K562 (cell line): ENCODE measurements at regions not wholly inside any gene's neighbourhood (a gene's known extent, or its start where the extent isn't known, plus 50 kb on each side); places are given as distances from the start of the nearest gene placed in this dataset.

Experiments
- ATAC-seq: fragments of 200-7000 bp; cut with Tn5 transposase; 3 replicates; pipeline ENCODE4 v1.9.1; 2020; ENCODE audit warnings: moderate library complexity
- BruUV-seq: library from RNA; stranded (reverse); fragments of 400-500 nt; replicated peaks from 2 replicates; lab custom pipeline; 2021; lab: Mats Ljungman, UMichigan
- CTCF ChIA-PET: fragments of 300-600 bp; formaldehyde crosslinking; extraction: SDS; loops from one replicate; lab custom pipeline; 2021; ENCODE audit warnings: low intra/inter-chr PET ratio; lab: Yijun Ruan, JAX
- POLR2A ChIA-PET: fragments of 300-600, 350-650 bp; sonication (Branson Sonifier 250); formaldehyde crosslinking; extraction: SDS; loops from one replicate; lab custom pipeline; 2021; ENCODE audit warnings: antibody characterized with exemption, inconsistent platforms; lab: Yijun Ruan, JAX
- DNase-seq, 4 experiments: peaks; one replicate each; pipeline versions ENCODE4 v3.0.0 to v3.0.0-alpha.2; 2011 to 2018; ENCODE audit warnings: low spot score in 3 of 4, mixed read lengths in 3 of 4; ENCODE audit errors: extremely low read depth in 1 of 4
- FAIRE-seq: peaks from 2 replicates; lab custom pipeline; 2011; peaks lifted over from hg19 to GRCh38; lab: Jason Lieb, UNC
- H2AFZ ChIP-seq: 2 replicates; pipeline ENCODE4 v1.6.0; 2011; ENCODE audit warnings: low read depth, low read length, control low read depth, inconsistent platforms
- H3K27ac ChIP-seq: fragments of 200-600 bp; 3 replicates; pipeline ENCODE4 v1.8.0; 2011; ENCODE audit warnings: low read depth, mild to moderate bottlenecking, control low read depth, inconsistent platforms, low read length, moderate library complexity, mixed read lengths; ENCODE audit errors: extremely low read depth
- H3K27me3 ChIP-seq, 2 experiments: fragments of 300-600 bp in 1 of 2; 2 replicates in 1 of 2; 3 replicates in 1 of 2; pipeline versions ENCODE4 v1.6.0 to v1.8.0; 2011; ENCODE audit warnings: inconsistent platforms in 2 of 2, low read length in 2 of 2, mild to moderate bottlenecking in 1 of 2, mixed read lengths in 1 of 2, moderate library complexity in 1 of 2; ENCODE audit not compliant: control insufficient read depth in 2 of 2, insufficient read depth in 2 of 2
- H3K36me3 ChIP-seq: fragments of 300-600 bp; 3 replicates; pipeline ENCODE4 v1.8.0; 2011; ENCODE audit warnings: mild to moderate bottlenecking, low read length, inconsistent platforms; ENCODE audit not compliant: control insufficient read depth, insufficient read depth
- H3K4me1 ChIP-seq, 2 experiments: fragments of 200-600 bp in 1 of 2; replicated peaks in 1 of 2; 2 replicates in 1 of 2; 3 replicates in 1 of 2; pipeline versions ENCODE4 v1.5.1 to v1.8.0; 2011; ENCODE audit warnings: inconsistent platforms in 2 of 2, low read length in 2 of 2, mild to moderate bottlenecking in 1 of 2, mixed read lengths in 1 of 2, moderate library complexity in 1 of 2; ENCODE audit not compliant: control insufficient read depth in 2 of 2, insufficient read depth in 2 of 2
- H3K4me2 ChIP-seq: 2 replicates; pipeline ENCODE4 v1.6.1; 2011; ENCODE audit warnings: low read length, control low read depth, inconsistent platforms, mixed read lengths; ENCODE audit not compliant: insufficient read depth
- H3K4me3 ChIP-seq: fragments of 200-600 bp; sonication (generic), shearing (Covaris generic); 2 replicates; pipeline ENCODE4 v1.5.1; 2016; ENCODE audit warnings: control low read depth, inconsistent platforms
- H3K79me2 ChIP-seq: fragments of 200-600 bp; 3 replicates; pipeline ENCODE4 v1.8.0; 2011; ENCODE audit warnings: low read length, inconsistent platforms; ENCODE audit not compliant: control insufficient read depth, insufficient read depth
- H3K9ac ChIP-seq, 2 experiments: 2 replicates each; pipeline versions ENCODE4 v1.6.0 to v1.6.1; 2011; ENCODE audit warnings: low read depth in 2 of 2, low read length in 2 of 2, control low read depth in 1 of 2, inconsistent platforms in 1 of 2, mild to moderate bottlenecking in 1 of 2, mixed read lengths in 1 of 2; ENCODE audit not compliant: insufficient read depth in 1 of 2
- H3K9me1 ChIP-seq: one replicate; pipeline ENCODE4 v1.6.0; 2011; ENCODE audit warnings: inconsistent platforms, mild to moderate bottlenecking, low read length, moderate library complexity; ENCODE audit not compliant: control insufficient read depth, insufficient read depth
- H3K9me3 ChIP-seq: replicated peaks from 2 replicates; pipeline ENCODE4 v1.5.1; 2011; ENCODE audit warnings: low read depth, low read length, inconsistent platforms; ENCODE audit not compliant: control insufficient read depth, insufficient read depth
- H4K20me1 ChIP-seq: replicated peaks from 2 replicates; pipeline ENCODE4 v1.6.1; 2011; ENCODE audit warnings: low read length, inconsistent platforms, mixed read lengths; ENCODE audit not compliant: control insufficient read depth, insufficient read depth
- CXXC5 ChIP-seq: fragments of 250-450 bp; sonication (Bioruptor Pico); IDR thresholded peaks from 2 replicates; pipeline ENCODE4 v1.8.0; 2022; ENCODE audit warnings: inconsistent platforms, mild to moderate bottlenecking, moderate library complexity
- HMGXB4 ChIP-seq: sonication (generic); formaldehyde crosslinking; IDR thresholded peaks from 2 replicates; pipeline ENCODE4 v1.8.1; 2023; ENCODE audit warnings: mild to moderate bottlenecking, missing genetic modification reagents
- PML ChIP-seq: IDR thresholded peaks from 2 replicates; pipeline ENCODE4 v1.6.1; 2012; ENCODE audit warnings: low read length, inconsistent platforms
- PRPF4 ChIP-seq: fragments of 200-400 bp; formaldehyde crosslinking; IDR thresholded peaks from one replicate; pipeline ENCODE4 v1.6.1; 2017; ENCODE audit warnings: low read length, low read depth, mild to moderate bottlenecking; ENCODE audit not compliant: insufficient read depth, poor library complexity, severe bottlenecking
- SMAD3 ChIP-seq: fragments of 450-650 bp; formaldehyde crosslinking; conservative IDR thresholded peaks from 2 replicates; pipeline ENCODE4 v1.4.0; 2020; ENCODE audit warnings: mild to moderate bottlenecking
- ZNF121 ChIP-seq: sonication (generic); formaldehyde crosslinking; conservative IDR thresholded peaks from 2 replicates; pipeline ENCODE4 v1.8.0; 2022; ENCODE audit warnings: missing genetic modification reagents
- ZNF512 ChIP-seq: IDR thresholded peaks from 2 replicates; pipeline ENCODE4 v1.6.1; 2016; ENCODE audit warnings: missing genetic modification characterization, missing compliant biosample characterization
- ZNF785 ChIP-seq: fragments of 250-450 bp; sonication (Bioruptor Pico); IDR thresholded peaks from 2 replicates; pipeline ENCODE4 v1.4.0; 2020; ENCODE audit warnings: mild to moderate bottlenecking
- WGBS: fragments of 100-300 bp; shearing (Covaris generic); methylation state at CpG from one replicate; pipeline ENCODE4 v1.1.6; 2016; ENCODE audit warnings: low coverage, mixed read lengths; ENCODE audit not compliant: insufficient coverage; ENCODE audit errors: missing lambda C conversion rate; 5-methylcytosine and 5-hydroxymethylcytosine counted together
- in situ Hi-C: fragments of 300-500 bp; cut with MboI; formaldehyde crosslinking; loops from 4 replicates; pipeline ENCODE4 v1.15.0; 2018; ENCODE audit warnings: inconsistent platforms, mixed read lengths
- intact Hi-C: fragments of 100-400 bp; cut with micrococcal nuclease; formaldehyde crosslinking; loops from 2 replicates; pipeline ENCODE4 v1.14.2; 2022

- H3K9ac ChIP-seq = no peak overlapping the region
Measured at GRCh38 chr3:86830566-86830965, 160.4 kb downstream of the VGLL3 start.

More at GRCh38 chr3:86830566-86830965, 160.4 kb downstream of the VGLL3 start:
- intact Hi-C loops = no loop called here
- TF ChIP-seq SMAD3 (no peak), ZNF512 (no peak), HMGXB4 (no peak), PML (no peak), CXXC5 (no peak), ZNF785 (no peak), PRPF4 (no peak), ZNF121 (CRISPR knock-in tag) (no peak)
- ChIA-PET CTCF (no interaction called here), POLR2A (no interaction called here)
- H3K4me3 ChIP-seq = no peak overlapping the region
- no peaks in the 10 kb centered on the region for H3K36me3 ChIP-seq
- no peak overlapping the region for H3K4me2 ChIP-seq
- ATAC-seq = no peak
- H2AFZ ChIP-seq = no peak overlapping the region
- H4K20me1 ChIP-seq = no peaks in the 10 kb centered on the region
- 0% methylated on average over 1 of the region's 1 CpG for WGBS
- DNase-seq = no peak
- H3K27ac ChIP-seq = no peak overlapping the region
- no peaks in the 10 kb centered on the region for H3K27me3 ChIP-seq
- no TSS peak for BruUV-seq
- H3K9me3 ChIP-seq = no peaks in the 10 kb centered on the region
- in situ Hi-C loops = no loop called here
- FAIRE-seq = no peak
- H3K9me1 ChIP-seq = no peaks in the 10 kb centered on the region
- no peaks in the 10 kb centered on the region for H3K79me2 ChIP-seq
- no peaks in the 10 kb centered on the region for H3K4me1 ChIP-seq
